ENCODE measurements at regions not wholly inside any gene's neighbourhood (a gene's known extent, or its start where the extent isn't known, plus 50 kb on each side); places are given as distances from the start of the nearest gene placed in this dataset.

- TF ChIP-seq CTCF (IDR thresholded peaks at IDR 0.05), result no peak
- no peak for TF ChIP-seq POLR2A (IDR thresholded peaks at IDR 0.05)
Measured at GRCh38 chr5:130870691-130871090, 294.4 kb downstream of the HINT1 start.

Data from right lobe of liver (tissue), 4 donors.